ENCODE measurements at regions not wholly inside any gene's neighbourhood (a gene's known extent, or its start where the extent isn't known, plus 50 kb on each side); places are given as distances from the start of the nearest gene placed in this dataset.
"Not testable (repeated sequence)": the region's sequence is repeated elsewhere in the genome, so short reads cannot be mapped to it uniquely, and the experiment has no call there.

GRCh38 chr6:137709424-137710236 is 157.4 kb upstream of the TNFAIP3 start:
- DNase-seq (ENCODE audit: low spot score), result peak; percentile 93

- no peak for DNase-seq (ENCODE audit: low spot score)
Measured at GRCh38 chr6:137711972-137712371, 155.1 kb upstream of the TNFAIP3 start.

- no peak for DNase-seq (ENCODE audit: low spot score)
Measured at GRCh38 chr6:137712587-137712986, 154.5 kb upstream of the TNFAIP3 start.

GRCh38 chr6:137715589-137716045 is 151.4 kb upstream of the TNFAIP3 start:
- peak; percentile 37 for DNase-seq (ENCODE audit: low spot score)

GRCh38 chr6:137717074-137718073 is 149.7 kb upstream of the TNFAIP3 start:
- DNase-seq (ENCODE audit: low spot score), result peak; percentile 96

- DNase-seq (ENCODE audit: low spot score), result not testable (repeated sequence)
Measured at GRCh38 chr6:137718903-137719302, 148.2 kb upstream of the TNFAIP3 start.

- DNase-seq (ENCODE audit: low spot score), result no peak
Measured at GRCh38 chr6:137722749-137723272, 144.2 kb upstream of the TNFAIP3 start.

GRCh38 chr6:137723273-137724017 is 143.6 kb upstream of the TNFAIP3 start:
- no peak for DNase-seq (ENCODE audit: low spot score)

- DNase-seq (ENCODE audit: low spot score), result peak; percentile 27
Measured at GRCh38 chr6:137724018-137724403, 143.0 kb upstream of the TNFAIP3 start.

- no peak for DNase-seq (ENCODE audit: low spot score)
Measured at GRCh38 chr6:137724495-137725211, 142.4 kb upstream of the TNFAIP3 start.

- no peak for DNase-seq (ENCODE audit: low spot score)
Measured at GRCh38 chr6:137725949-137726348, 141.1 kb upstream of the TNFAIP3 start.

- DNase-seq (ENCODE audit: low spot score), result no peak
Measured at GRCh38 chr6:137726582-137726981, 140.5 kb upstream of the TNFAIP3 start.

- no peak for DNase-seq (ENCODE audit: low spot score)
Measured at GRCh38 chr6:137727216-137727765, 139.8 kb upstream of the TNFAIP3 start.

- DNase-seq (ENCODE audit: low spot score), result peak; percentile 94
Measured at GRCh38 chr6:137728386-137729349, 138.4 kb upstream of the TNFAIP3 start.

- DNase-seq (ENCODE audit: low spot score), result no peak
Measured at GRCh38 chr6:137729866-137730629, 137.0 kb upstream of the TNFAIP3 start.

GRCh38 chr6:137731600-137731959 is 135.5 kb upstream of the TNFAIP3 start:
- DNase-seq (ENCODE audit: low spot score), result no peak

GRCh38 chr6:137731960-137732616 is 135.0 kb upstream of the TNFAIP3 start:
- DNase-seq (ENCODE audit: low spot score), result no peak

- no peak for DNase-seq (ENCODE audit: low spot score)
Measured at GRCh38 chr6:137733372-137733771, 133.7 kb upstream of the TNFAIP3 start.

All from kidney tubule cell (primary cell).